Heart left ventricle (tissue), 13 donors: ENCODE measurements at regions not wholly inside any gene's neighbourhood (a gene's known extent, or its start where the extent isn't known, plus 50 kb on each side); places are given as distances from the start of the nearest gene placed in this dataset.

Experiments
- CTCF ChIP-seq, 12 donors: fragments of 200-600 bp; sonication (generic) in 4 of 12; IDR thresholded peaks; one replicate each; pipeline versions ENCODE4 v1.5.0 to v1.8.0; 2018 to 2022; ENCODE audit warnings: antibody characterized with exemption in 12 of 12, mild to moderate bottlenecking in 5 of 12
- POLR2A ChIP-seq, 2 donors: fragments of 450-650 bp; IDR thresholded peaks; one replicate each; pipeline ENCODE4 v1.6.1; 2017; ENCODE audit warnings: antibody characterized with exemption in 2 of 2, mild to moderate bottlenecking in 2 of 2, moderate library complexity in 2 of 2
- donor health status: ischemic (EF 13 %, LVEDD 7.1; RV severe dilation, severe dysfunction).
- donor health status: DM: no; HTN: yes; CAD: no.
- donor health status: DM: no; HTN: no; CAD: no.
- donor health status: ischemic (EF 25% LVEDD 6.9; RV normal size, moderate dysfunction).
- donor health status: ischemic (EF 25% LVEDD 5.7; RV mildly dilated, moderate dysfunction).
- donor health status: ischemic (EF 35%, LVEDD 5.7; RV mildly dilated, moderate dysfunction).
- donor health status: nonischemic (EF 11% LVEDD 7.7; RV severe dilation, severe dysfunction).
- donor health status: DM: yes; HTN: yes; CAD: no.
- donor health status: PGD.
- donor health status: ischemic (EF 29% LVEDD 5.4; RV normal size, mild dysfunction).
- donor health status: nonischemic (EF 23%, LVEDD 6.1; RV moderate dilation, normal function).

- TF ChIP-seq CTCF (IDR thresholded peaks at IDR 0.05), result no peak
- TF ChIP-seq POLR2A (IDR thresholded peaks at IDR 0.05), result no peak
Measured at GRCh38 chr1:96281491-96281890, 440.1 kb upstream of the PTBP2 start.
